ENCODE measurements at regions not wholly inside any gene's neighbourhood (a gene's known extent, or its start where the extent isn't known, plus 50 kb on each side); places are given as distances from the start of the nearest gene placed in this dataset.
"Not testable (repeated sequence)": the region's sequence is repeated elsewhere in the genome, so short reads cannot be mapped to it uniquely, and the experiment has no call there.

DNA sequence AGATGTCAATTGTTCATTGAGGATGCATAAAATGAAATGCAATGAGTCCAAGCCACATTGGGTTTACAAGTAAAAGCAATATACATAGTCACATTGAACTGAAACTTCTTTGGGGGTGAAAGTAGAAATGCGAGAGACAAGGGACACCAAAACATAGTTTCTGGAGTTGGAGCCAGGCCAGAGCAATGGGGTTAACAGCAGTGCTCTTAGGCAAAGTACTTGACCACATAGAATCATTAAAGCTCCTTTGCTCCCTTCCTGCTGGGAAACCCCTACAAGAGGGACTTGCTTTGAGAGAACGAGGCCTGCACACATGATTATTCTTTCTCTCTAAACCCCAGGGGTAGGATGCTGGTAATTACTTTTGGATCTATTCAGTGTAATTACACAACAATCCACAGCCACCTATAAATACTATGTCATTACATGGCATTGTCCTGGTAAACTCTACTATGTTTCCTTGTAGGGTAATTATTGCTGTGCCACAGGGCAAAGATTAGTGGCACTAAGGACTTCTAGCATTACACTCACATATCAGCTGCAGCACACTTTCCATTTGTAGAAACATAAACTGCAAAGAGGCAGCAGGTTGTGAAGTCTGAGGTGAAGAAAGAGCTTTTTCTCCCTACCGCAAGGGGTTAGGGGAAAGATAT is 421.6 kb upstream of the PBX1 start:
- CTCF ChIA-PET, result no interaction called here

DNA sequence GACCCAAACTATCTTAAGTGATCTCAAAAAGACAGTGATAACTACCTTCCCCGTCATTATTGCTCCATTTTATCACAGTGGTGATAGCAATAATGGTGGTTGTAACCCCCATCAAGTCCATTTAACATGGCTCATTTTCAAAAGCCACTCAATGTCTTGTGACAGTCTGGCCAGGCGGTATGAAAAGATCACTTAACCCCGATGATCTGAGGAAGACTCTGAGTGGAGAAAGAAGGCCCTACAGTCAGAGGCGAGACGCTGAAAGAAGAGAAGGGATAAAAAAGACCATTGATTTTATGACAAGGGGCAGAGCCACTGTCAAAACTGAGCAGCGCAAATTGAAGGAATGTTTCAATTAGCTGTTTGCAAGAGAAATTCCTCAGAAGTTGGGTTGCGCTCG is 417.2 kb upstream of the PBX1 start:
- Histone ChIP-seq H3K27ac (ENCODE audit: low read length) (no peak overlapping the region), H3K9me3 (no peaks in the 10 kb centered on the region), H3K4me1 (ENCODE audit: control insufficient read depth in 1 of 2, extremely low read depth in 1 of 2, insufficient read depth in 2 of 2, low read length in 2 of 2) (no peaks in the 10 kb centered on the region), H3K27me3 (replicated peaks in 1 of 2; ENCODE audit: control insufficient read depth in 2 of 2, extremely low read depth in 1 of 2, insufficient read depth in 2 of 2, low read length in 1 of 2) (no peaks in the 10 kb centered on the region), H3K36me3 (ENCODE audit: control insufficient read depth in 2 of 2, extremely low read depth in 1 of 2, insufficient read depth in 1 of 2, low read length in 1 of 2) (no peaks in the 10 kb centered on the region), H3K4me3 (ENCODE audit: control insufficient read depth in 1 of 2, extremely low read depth in 1 of 2, low read length in 1 of 2) (no peak overlapping the region)
- Mint-ChIP-seq H3K4me3 (no peak overlapping the region), H3K4me1 (no peaks in the 10 kb centered on the region), H3K9me3 (peaks cover 20 to 31% (median 24%) of the 10 kb centered on the region in 3 donors), H3K27ac (no peak overlapping the region), H3K27me3 (no peaks in the 10 kb centered on the region), H3K36me3 (no peaks in the 10 kb centered on the region)
- DNase-seq (no peak), ATAC-seq (replicated peaks in 1 of 4) (no peak)
- ChIA-PET POLR2A (no interaction called here), CTCF (no interaction called here)
- 90% methylated on average over 5 of the region's 8 CpGs for WGBS (ENCODE audit: insufficient coverage)

More for the DNA sequence above, 421.6 kb upstream of the PBX1 start:
- Mint-ChIP-seq H3K9me3 (peaks cover 12 to 18% (median 14%) of the 10 kb centered on the region in 3 donors), H3K4me1 (no peaks in the 10 kb centered on the region), H3K4me3 (no peak overlapping the region), H3K27ac (no peak overlapping the region), H3K27me3 (no peaks in the 10 kb centered on the region), H3K36me3 (no peaks in the 10 kb centered on the region)
- Histone ChIP-seq H3K36me3 (ENCODE audit: control insufficient read depth in 2 of 2, extremely low read depth in 1 of 2, insufficient read depth in 1 of 2, low read length in 1 of 2) (no peaks in the 10 kb centered on the region), H3K4me3 (ENCODE audit: control insufficient read depth in 1 of 2, extremely low read depth in 1 of 2, low read length in 1 of 2) (no peak overlapping the region), H3K27me3 (replicated peaks in 1 of 2; ENCODE audit: control insufficient read depth in 2 of 2, extremely low read depth in 1 of 2, insufficient read depth in 2 of 2, low read length in 1 of 2) (no peaks in the 10 kb centered on the region), H3K4me1 (ENCODE audit: control insufficient read depth in 1 of 2, extremely low read depth in 1 of 2, insufficient read depth in 2 of 2, low read length in 2 of 2) (no peaks in the 10 kb centered on the region), H3K9me3 (no peaks in the 10 kb centered on the region), H3K27ac (ENCODE audit: low read length) (no peak overlapping the region)
- POLR2A ChIA-PET, result no interaction called here
- no peak for ATAC-seq (replicated peaks in 1 of 4)
- no CpG with 5 or more reads among the region's 3 CpGs for WGBS (ENCODE audit: insufficient coverage)
- DNase-seq, result no peak

DNA sequence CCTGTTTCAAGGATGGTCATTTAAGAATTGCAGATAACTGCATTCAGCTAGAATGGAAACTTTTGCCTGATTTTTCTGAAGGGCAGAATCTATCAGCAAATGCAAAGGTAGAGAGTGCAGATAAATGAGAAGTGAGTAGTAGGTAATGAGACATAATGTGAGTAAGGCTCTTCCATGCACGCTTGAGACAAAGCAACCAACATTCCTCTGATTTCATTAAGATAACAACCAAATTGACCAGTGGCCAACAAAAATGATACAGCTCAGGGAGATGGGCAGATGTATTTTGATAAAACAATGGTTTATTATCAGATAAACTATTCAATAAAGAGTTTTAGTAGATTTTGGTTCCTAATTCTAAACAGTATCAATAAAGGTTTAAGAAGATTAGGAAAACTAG is 404.4 kb upstream of the PBX1 start:
- H3K9me3 ChIP-seq, result no peaks in the 10 kb centered on the region
- Mint-ChIP-seq H3K4me1 (no peaks in the 10 kb centered on the region), H3K36me3 (no peaks in the 10 kb centered on the region), H3K27ac (no peak overlapping the region), H3K27me3 (no peaks in the 10 kb centered on the region), H3K4me3 (no peak overlapping the region), H3K9me3 (peaks cover 11 to 19% (median 16%) of the 10 kb centered on the region in 3 donors)
- ATAC-seq (replicated peaks in 1 of 4) (no peak), DNase-seq (no peak)
- H3K36me3 ChIP-seq (ENCODE audit: control insufficient read depth in 2 of 2, extremely low read depth in 1 of 2, insufficient read depth in 1 of 2, low read length in 1 of 2), result no peaks in the 10 kb centered on the region
- H3K4me3 ChIP-seq (ENCODE audit: control insufficient read depth in 1 of 2, extremely low read depth in 1 of 2, low read length in 1 of 2), result no peak overlapping the region
- no peak overlapping the region for H3K27ac ChIP-seq (ENCODE audit: low read length)
- H3K4me1 ChIP-seq (ENCODE audit: control insufficient read depth in 1 of 2, extremely low read depth in 1 of 2, insufficient read depth in 2 of 2, low read length in 2 of 2), result no peaks in the 10 kb centered on the region
- WGBS (ENCODE audit: insufficient coverage), result no CpG with 5 or more reads among the region's 1 CpG
- ChIA-PET POLR2A (no interaction called here), CTCF (no interaction called here)
- no peaks in the 10 kb centered on the region for H3K27me3 ChIP-seq (replicated peaks in 1 of 2; ENCODE audit: control insufficient read depth in 2 of 2, extremely low read depth in 1 of 2, insufficient read depth in 2 of 2, low read length in 1 of 2)

DNA sequence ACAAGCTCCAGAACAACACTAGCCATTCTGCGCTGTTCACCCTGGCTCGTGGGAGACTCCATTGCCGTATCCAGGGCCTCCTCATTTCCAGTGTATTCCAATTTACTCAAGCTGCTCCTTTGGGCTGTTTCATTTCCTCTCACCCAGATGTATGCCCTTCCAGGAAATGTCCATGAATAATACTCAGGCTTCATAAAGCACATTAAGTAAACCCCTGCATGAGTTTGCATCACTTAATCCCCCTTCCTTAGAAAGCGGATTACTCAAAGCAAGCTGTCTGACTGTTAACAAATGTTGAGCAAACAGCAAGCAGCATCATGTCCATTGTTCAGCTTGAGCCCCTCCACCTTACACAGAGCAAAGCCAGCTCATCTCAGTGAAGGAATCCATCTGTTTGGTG is 403.6 kb upstream of the PBX1 start:
- no peaks in the 10 kb centered on the region for H3K27me3 ChIP-seq (replicated peaks in 1 of 2; ENCODE audit: control insufficient read depth in 2 of 2, extremely low read depth in 1 of 2, insufficient read depth in 2 of 2, low read length in 1 of 2)
- Mint-ChIP-seq H3K9me3 (peaks cover 11 to 19% (median 16%) of the 10 kb centered on the region in 3 donors), H3K36me3 (no peaks in the 10 kb centered on the region)

DNA sequence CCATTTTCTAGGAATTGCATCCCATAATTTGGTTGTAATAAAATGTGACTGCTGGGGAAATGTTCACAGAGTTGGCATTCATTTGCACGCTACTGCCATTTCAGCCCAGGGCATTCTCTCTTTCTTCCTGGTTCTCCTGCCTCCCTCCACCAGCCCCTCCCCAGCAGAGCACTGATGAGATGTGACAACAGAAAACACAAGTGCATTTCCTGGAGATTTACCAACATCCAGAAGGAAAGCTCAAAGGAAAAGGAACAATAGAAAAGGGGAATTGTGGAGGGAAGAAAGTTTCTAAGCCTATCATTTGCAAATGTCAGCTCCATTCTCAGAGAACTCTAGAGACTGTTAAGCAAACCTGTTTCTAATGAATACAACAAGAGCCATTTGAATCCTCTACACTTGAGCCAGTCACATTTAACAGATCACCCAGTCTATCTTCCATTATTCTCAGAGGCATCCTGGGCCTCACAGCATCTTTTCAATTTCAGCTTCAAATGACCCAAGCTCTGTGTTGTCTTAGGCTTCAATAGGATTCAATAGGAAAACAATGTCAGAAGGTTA is 395.6 kb upstream of the PBX1 start:
- no peaks in the 10 kb centered on the region for H3K9me3 ChIP-seq
- ATAC-seq (replicated peaks in 1 of 4) (no peak), DNase-seq (no peak)
- CTCF ChIA-PET, result no interaction called here
- POLR2A ChIA-PET, result no interaction called here
- Mint-ChIP-seq H3K27me3 (no peaks in the 10 kb centered on the region), H3K4me3 (no peak overlapping the region), H3K9me3 (peaks cover 14 to 37% (median 14%) of the 10 kb centered on the region in 3 donors), H3K36me3 (no peaks in the 10 kb centered on the region), H3K4me1 (no peaks in the 10 kb centered on the region), H3K27ac (no peak overlapping the region)
- H3K27ac ChIP-seq (ENCODE audit: low read length), result no peak overlapping the region
- WGBS (ENCODE audit: insufficient coverage), result no CpG with 5 or more reads among the region's 1 CpG
- no peaks in the 10 kb centered on the region for H3K27me3 ChIP-seq (replicated peaks in 1 of 2; ENCODE audit: control insufficient read depth in 2 of 2, extremely low read depth in 1 of 2, insufficient read depth in 2 of 2, low read length in 1 of 2)
- H3K4me1 ChIP-seq (ENCODE audit: control insufficient read depth in 1 of 2, extremely low read depth in 1 of 2, insufficient read depth in 2 of 2, low read length in 2 of 2), result no peaks in the 10 kb centered on the region
- H3K36me3 ChIP-seq (ENCODE audit: control insufficient read depth in 2 of 2, extremely low read depth in 1 of 2, insufficient read depth in 1 of 2, low read length in 1 of 2), result no peaks in the 10 kb centered on the region
- no peak overlapping the region for H3K4me3 ChIP-seq (ENCODE audit: control insufficient read depth in 1 of 2, extremely low read depth in 1 of 2, low read length in 1 of 2)

More for the DNA sequence above, 403.6 kb upstream of the PBX1 start:
- Histone ChIP-seq H3K4me1 (ENCODE audit: control insufficient read depth in 1 of 2, extremely low read depth in 1 of 2, insufficient read depth in 2 of 2, low read length in 2 of 2) (no peaks in the 10 kb centered on the region), H3K36me3 (ENCODE audit: control insufficient read depth in 2 of 2, extremely low read depth in 1 of 2, insufficient read depth in 1 of 2, low read length in 1 of 2) (no peaks in the 10 kb centered on the region), H3K27ac (ENCODE audit: low read length) (no peak overlapping the region), H3K4me3 (ENCODE audit: control insufficient read depth in 1 of 2, extremely low read depth in 1 of 2, low read length in 1 of 2) (no peak overlapping the region), H3K9me3 (no peaks in the 10 kb centered on the region)
- Mint-ChIP-seq H3K27me3 (no peaks in the 10 kb centered on the region), H3K4me1 (no peaks in the 10 kb centered on the region), H3K27ac (no peak overlapping the region), H3K4me3 (no peak overlapping the region)
- POLR2A ChIA-PET, result no interaction called here
- no peak for ATAC-seq (replicated peaks in 1 of 4)
- WGBS (ENCODE audit: insufficient coverage), result 59% methylated on average over 4 of the region's 4 CpGs
- CTCF ChIA-PET, result no interaction called here
- no peak for DNase-seq

DNA sequence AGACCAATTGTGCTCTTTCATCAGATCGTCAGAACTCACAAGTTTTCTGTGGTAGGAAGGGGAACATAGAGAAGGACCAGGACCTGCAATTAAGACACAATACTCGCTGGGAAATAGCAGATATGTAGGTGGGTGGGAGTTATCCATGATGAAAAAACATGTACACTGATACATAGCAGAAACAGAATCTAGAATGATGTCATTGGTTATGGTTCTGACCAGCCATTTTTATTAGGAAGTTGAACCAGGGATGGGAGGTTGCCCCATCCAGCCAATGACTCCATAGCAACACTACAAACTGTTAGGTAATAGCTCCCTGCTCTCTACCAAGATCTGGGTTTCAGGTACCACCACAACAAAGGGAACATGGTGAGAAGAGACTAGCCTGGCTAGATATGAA is 393.5 kb upstream of the PBX1 start:
- Mint-ChIP-seq H3K4me1 (no peaks in the 10 kb centered on the region), H3K36me3 (no peaks in the 10 kb centered on the region), H3K27me3 (no peaks in the 10 kb centered on the region), H3K9me3 (peaks cover 15 to 55% (median 26%) of the 10 kb centered on the region in 3 donors), H3K27ac (no peak overlapping the region), H3K4me3 (no peak overlapping the region)
- DNase-seq, result no peak
- POLR2A ChIA-PET, result no interaction called here
- Histone ChIP-seq H3K4me3 (ENCODE audit: control insufficient read depth in 1 of 2, extremely low read depth in 1 of 2, low read length in 1 of 2) (no peak overlapping the region), H3K27me3 (replicated peaks in 1 of 2; ENCODE audit: control insufficient read depth in 2 of 2, extremely low read depth in 1 of 2, insufficient read depth in 2 of 2, low read length in 1 of 2) (no peaks in the 10 kb centered on the region), H3K36me3 (ENCODE audit: control insufficient read depth in 2 of 2, extremely low read depth in 1 of 2, insufficient read depth in 1 of 2, low read length in 1 of 2) (no peaks in the 10 kb centered on the region), H3K4me1 (ENCODE audit: control insufficient read depth in 1 of 2, extremely low read depth in 1 of 2, insufficient read depth in 2 of 2, low read length in 2 of 2) (no peaks in the 10 kb centered on the region), H3K27ac (ENCODE audit: low read length) (no peak overlapping the region), H3K9me3 (no peaks in the 10 kb centered on the region)
- ATAC-seq (replicated peaks in 1 of 4), result no peak
- 33% methylated on average over 1 of the region's 2 CpGs for WGBS (ENCODE audit: insufficient coverage)
- CTCF ChIA-PET, result no interaction called here

DNA sequence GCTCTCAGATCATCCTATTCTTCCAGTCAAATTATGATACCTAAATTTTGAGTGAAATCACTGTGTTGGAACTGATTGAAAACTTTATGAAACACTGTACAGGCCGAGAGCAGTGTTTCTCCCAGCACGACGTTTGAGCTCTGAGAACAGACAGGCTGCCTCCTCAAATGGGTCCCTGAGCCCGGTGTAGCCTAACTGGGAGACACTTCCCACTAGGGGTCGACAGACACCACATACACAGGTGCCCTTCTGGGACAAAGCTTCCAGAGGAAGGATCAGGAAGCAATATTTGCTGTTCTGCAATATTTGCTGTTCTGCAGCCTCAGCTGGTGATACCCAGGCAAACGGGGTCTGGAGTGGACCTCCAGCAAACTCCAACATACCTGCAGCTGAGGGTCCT is 392.5 kb upstream of the PBX1 start:
- H3K4me3 ChIP-seq (ENCODE audit: control insufficient read depth in 1 of 2, extremely low read depth in 1 of 2, low read length in 1 of 2); CTCF ChIA-PET; H3K27me3 Mint-ChIP-seq; H3K36me3 Mint-ChIP-seq; H3K36me3 ChIP-seq (ENCODE audit: control insufficient read depth in 2 of 2, extremely low read depth in 1 of 2, insufficient read depth in 1 of 2, low read length in 1 of 2); DNase-seq; H3K27me3 ChIP-seq (replicated peaks in 1 of 2; ENCODE audit: control insufficient read depth in 2 of 2, extremely low read depth in 1 of 2, insufficient read depth in 2 of 2, low read length in 1 of 2); H3K27ac ChIP-seq (ENCODE audit: low read length); H3K27ac Mint-ChIP-seq; H3K4me3 Mint-ChIP-seq; H3K4me1 Mint-ChIP-seq; H3K4me1 ChIP-seq (ENCODE audit: control insufficient read depth in 1 of 2, extremely low read depth in 1 of 2, insufficient read depth in 2 of 2, low read length in 2 of 2); POLR2A ChIA-PET; ATAC-seq (replicated peaks in 1 of 4); H3K9me3 ChIP-seq: not testable (repeated sequence)
- 76% methylated on average over 4 of the region's 6 CpGs for WGBS (ENCODE audit: insufficient coverage)
- peaks cover 18 to 55% (median 26%) of the 10 kb centered on the region in 3 donors for H3K9me3 Mint-ChIP-seq
